HG03025 (cell line): ENCODE measurements at regions not wholly inside any gene's neighbourhood (a gene's known extent, or its start where the extent isn't known, plus 50 kb on each side); places are given as distances from the start of the nearest gene placed in this dataset.
"Not testable (repeated sequence)": the region's sequence is repeated elsewhere in the genome, so short reads cannot be mapped to it uniquely, and the experiment has no call there.

Experiments used
- ATAC-seq: cut with Tn5 transposase; IDR thresholded peaks from one replicate; pipeline ENCODE4 v1.9.1; 2021; ENCODE audit warnings: mild to moderate bottlenecking, moderate library complexity; ENCODE audit not compliant: unreplicated experiment, low FRiP score

GRCh38 chr6:27553123-27553904 is 80.4 kb upstream of the ZNF184 start:
- ATAC-seq, result no peak

DNA sequence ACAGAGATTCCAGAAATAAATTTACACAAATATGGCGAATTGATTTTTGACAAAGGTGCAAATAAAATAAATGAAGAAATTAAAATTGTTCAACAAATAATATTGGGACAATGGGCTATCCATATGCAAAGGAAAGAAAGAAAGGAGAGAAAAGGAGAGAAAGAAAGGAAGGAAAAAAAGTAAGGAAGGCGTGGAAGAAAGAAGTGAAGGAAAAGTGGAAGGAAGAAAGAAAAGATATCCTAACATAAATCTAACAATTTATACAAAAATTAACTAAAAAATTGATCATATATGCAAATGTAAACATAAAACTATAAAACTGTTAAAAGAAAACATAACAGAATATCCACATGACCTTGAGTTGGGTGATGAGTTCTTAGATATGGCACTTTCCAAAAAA is 78.7 kb upstream of the ZNF184 start:
- ATAC-seq, result no peak

DNA sequence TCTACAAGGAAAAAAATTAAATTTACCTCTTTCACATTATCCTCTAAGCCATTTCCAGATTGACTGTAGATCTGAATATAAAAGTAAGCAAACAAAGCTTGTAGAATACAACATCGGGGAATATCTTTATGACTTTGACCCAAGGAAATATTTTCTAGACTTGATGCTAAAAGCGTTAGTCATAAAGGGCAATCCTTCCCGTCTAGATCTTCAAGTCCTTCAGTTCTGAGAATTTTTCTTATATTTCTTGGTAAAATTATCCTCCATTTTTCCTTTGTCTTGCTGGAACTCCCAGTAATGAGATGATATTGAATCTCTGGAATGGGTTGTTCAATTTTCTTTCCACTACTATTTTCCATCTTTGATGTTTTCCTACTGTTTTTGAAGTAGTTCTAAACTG is 77.8 kb upstream of the ZNF184 start:
- ATAC-seq, result no peak

DNA sequence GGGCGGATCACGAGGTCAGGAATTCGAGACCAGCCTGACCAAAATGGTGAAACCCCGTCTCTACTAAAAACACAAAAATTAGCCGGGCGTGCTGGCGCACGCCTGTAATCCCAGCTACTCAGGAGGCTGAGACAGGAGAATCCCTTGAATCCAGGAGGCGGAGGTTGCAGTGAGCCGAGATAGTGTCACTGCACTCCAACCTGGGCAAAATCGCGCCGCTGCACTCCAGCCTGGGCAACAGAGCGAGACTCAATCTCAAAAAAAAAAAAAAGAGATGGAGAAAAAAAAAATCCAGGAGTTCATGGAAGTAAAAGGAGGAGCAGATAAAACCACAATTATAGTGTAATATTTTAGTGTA is 76.3 kb upstream of the ZNF184 start:
- ATAC-seq, result not testable (repeated sequence)

DNA sequence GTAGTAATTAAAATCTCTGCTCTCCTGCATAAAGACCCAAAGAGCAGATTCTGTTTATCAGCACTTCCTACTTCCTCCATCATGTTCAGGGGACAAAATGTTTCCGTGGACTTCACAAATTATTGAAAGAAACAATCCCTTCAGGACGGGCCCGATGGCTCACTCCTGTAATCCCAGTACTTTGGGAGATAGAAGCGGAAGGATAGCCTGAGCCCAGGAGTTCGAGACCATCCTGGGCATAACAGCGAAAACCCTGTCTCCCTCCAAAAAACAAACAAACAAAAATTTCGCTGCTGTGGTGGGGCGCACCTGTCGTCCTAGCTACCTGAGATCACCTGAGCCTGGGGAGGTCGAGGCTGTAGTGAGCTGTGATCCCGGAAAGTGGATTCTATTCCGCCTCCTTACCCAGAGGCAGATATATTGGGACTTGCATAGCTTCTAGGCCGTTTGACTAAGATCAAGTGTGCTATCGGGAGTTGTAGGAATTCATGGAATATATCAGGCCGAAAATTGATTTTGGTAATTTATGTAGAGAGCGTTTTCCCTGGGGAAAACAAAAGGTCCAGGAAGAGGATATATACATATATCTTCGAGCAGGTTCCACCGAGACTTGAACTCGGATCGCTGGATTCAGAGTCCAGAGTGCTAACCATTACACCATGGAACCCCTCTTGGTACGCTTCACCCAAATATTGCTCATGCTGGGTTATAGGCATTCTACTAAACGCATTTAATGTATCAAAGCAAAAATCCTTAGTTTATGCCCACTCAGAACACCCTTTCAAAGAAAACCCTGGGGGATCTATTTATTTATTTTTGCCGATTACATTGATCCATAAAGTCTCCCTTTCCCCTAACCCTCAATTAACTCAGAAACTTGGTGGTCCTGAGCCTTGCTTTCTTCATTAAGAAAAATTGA is 74.5 kb upstream of the ZNF184 start:
- no peak for ATAC-seq

GRCh38 chr6:27546522-27546921 is 73.6 kb upstream of the ZNF184 start:
- no peak for ATAC-seq

GRCh38 chr6:27545271-27546046 is 72.6 kb upstream of the ZNF184 start:
- no peak for ATAC-seq

DNA sequence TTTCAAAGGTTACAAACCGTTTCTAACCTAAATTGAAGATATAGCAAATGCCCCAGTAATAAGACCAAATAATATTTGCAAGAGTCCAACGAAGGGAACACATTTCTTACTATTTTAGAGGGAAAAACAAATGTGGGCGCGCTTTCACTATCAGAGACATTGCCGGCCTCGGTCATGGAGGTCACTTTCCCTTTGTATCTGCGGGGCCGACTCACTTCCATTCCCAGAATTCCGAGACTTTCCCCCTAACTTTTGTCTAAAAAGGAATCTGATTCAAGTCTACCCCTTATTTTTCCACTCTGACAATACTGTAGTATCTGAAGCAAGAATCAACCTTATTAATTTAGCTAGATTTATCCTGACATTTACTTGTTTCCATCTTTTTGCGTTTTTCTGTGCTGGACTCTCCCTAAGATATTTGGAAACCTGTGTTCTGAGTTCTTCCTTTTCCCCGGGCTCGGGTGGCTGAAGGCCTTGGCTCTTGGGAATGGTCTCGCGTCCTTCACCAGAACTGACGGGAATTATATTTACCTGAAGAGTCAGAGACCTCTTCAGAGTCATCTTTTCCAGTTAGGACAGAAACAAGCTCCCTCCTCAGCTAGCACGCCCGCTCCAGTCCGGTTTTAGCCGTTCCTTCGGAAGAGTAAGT is 71.8 kb upstream of the ZNF184 start:
- ATAC-seq, result no peak

DNA sequence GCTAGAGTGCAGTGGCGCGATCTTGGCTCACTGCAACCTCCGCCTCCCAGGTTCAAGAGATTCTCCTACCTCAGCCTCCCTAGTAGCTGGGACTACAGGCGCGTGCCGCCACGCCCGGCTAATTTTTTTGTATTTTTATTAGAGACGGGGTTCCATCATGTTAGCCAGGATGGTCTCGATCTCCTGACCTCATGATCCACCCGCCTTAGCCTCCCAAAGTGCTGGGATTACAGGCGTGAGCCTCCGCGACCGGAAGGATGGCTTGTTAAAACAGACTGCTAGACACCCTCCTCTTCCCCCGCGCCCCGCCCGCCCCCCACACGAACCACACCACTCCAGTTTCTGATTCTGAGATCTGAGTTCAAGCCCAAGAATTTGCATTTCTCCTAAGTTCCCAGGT is 71.2 kb upstream of the ZNF184 start:
- ATAC-seq, result not testable (repeated sequence)

- ATAC-seq, result no peak
Observed at GRCh38 chr6:27542485-27542884, 69.6 kb upstream of the ZNF184 start.

GRCh38 chr6:27541933-27542297 is 69.0 kb upstream of the ZNF184 start:
- ATAC-seq, result no peak

DNA sequence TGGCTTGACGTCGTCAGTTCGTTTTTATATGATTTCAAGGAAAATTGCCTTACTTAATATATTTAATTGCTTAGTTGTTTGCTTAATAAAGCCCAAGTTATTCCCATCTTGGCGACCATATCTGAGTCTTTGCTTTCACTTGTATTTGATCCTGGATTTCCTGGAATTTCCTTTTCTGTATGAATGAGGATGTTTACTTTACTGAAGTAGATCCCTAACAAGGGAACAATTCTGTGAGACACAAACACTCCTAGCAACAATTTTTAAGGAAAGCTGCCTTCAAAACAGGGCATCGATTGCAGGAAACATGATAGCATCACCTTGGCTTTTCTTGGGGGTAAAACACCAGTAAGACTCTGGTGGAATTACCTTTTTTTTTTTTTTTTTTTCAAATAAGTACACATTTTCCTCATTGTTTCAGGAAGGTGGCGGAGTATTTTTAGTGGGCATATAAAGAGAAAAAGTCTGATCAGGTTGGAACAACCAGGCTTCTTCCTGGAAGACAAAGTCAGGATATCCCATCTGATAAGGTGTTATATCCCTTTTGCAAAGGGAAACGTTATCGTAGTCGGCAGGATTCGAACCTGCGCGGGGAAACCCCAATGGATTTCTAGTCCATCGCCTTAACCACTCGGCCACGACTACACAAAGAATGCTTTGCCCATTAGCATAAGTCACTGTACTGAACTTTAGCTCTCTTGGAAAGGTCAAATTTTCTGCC is 68.5 kb upstream of the ZNF184 start:
- ATAC-seq, result no peak

- no peak for ATAC-seq
Observed at GRCh38 chr6:27539551-27539950, 66.6 kb upstream of the ZNF184 start.

GRCh38 chr6:27532820-27533538 is 60.1 kb upstream of the ZNF184 start:
- ATAC-seq, result no peak

GRCh38 chr6:27531772-27532459 is 59.0 kb upstream of the ZNF184 start:
- ATAC-seq, result no peak

DNA sequence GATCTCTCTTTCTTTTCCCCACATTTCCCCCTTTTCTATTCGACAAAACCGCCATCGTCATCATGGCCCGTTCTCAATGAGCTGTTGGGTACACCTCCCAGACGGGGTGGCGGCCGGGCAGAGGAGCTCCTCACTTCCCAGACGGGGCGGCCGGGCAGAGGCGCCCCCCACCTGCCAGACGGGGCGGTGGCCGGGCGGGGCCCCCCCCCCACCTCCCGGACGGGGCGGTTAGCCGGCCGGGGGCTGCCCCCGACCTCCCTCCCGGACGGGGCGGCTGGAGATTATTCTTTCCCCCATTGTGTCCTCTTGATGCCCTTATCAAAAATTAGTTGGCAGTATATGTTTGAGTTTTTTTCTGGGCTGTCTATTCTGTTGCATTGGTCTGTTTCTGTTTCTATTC is 56.9 kb upstream of the ZNF184 start:
- ATAC-seq, result not testable (repeated sequence)

DNA sequence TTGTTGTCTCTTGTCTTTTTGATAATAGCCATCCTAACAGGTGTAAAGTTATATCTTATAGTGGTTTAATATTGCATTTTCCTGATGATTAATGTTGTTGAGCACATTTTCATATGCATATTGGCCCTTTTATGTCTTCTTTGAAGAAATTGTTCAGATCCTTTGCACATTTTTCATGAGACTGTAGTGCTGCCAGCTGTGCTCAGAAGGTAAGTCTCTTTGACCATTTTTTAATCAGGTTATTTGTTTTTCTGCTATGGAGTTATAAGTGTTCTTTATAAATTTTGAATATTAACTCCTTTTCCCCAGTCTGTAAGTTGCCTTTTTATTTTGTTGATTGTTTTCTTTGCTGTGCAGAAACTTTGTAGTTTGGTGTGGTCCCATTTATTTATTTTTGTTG is 55.8 kb upstream of the ZNF184 start:
- no peak for ATAC-seq
